GM10266 (cell line): ENCODE measurements at regions not wholly inside any gene's neighbourhood (a gene's known extent, or its start where the extent isn't known, plus 50 kb on each side); places are given as distances from the start of the nearest gene placed in this dataset.
"Not testable (repeated sequence)": the region's sequence is repeated elsewhere in the genome, so short reads cannot be mapped to it uniquely, and the experiment has no call there.

Source experiments
- DNase-seq: peaks from one replicate; pipeline ENCODE4 v3.0.0; 2012; ENCODE audit errors: extremely low spot score
- TF ChIP-seq, protein P1 (sequence below): IDR thresholded peaks from 2 replicates; pipeline ENCODE4 v1.5.1; 2012; ENCODE audit warnings: mild to moderate bottlenecking, low read depth; ENCODE audit not compliant: control insufficient read depth, insufficient read depth; ENCODE audit errors: missing control alignments

DNA sequence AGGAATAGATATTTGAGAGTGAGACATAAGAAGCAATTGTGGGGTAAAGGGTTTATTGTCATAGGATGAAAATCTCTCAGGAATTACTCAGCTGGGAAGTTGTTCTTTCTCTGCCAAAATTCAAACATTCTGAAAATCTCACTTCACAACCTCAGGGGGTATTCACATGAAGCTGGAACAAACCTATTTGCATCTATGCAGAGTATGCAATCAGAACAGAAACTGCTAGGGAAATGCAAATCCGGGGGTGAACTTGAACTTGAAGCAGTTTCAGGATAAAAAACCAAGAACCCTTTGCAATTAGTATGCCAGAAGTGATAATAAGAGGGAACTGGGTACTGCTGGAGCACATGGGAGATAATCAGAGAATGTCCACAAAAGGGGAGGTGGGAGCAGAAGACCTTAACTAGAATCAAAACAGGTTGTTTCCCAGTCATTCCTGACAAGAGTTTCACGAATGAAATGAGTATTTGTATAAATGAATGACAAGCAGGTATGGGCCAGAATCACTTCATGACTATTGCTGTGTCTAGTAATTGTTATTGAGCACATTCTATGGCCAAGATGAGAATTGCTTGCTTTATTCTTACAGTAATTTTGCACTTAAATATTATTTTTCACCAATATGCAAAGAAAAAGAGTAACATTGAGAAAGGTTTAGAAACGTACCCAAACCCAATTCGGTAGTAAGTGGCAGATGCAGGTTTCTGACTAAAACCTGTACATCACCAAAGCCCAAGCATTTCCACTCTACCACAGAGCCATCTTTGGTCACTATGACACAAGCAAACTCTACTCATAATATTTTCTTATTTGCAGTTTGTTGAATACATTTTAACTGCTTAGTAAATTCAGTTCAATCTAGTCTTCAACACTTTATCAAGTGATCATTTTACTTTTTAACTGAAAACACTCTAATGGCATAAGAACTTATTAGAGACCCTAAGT is 61.8 kb upstream of the UBASH3B start:
- TF ChIP-seq, protein P1, sequence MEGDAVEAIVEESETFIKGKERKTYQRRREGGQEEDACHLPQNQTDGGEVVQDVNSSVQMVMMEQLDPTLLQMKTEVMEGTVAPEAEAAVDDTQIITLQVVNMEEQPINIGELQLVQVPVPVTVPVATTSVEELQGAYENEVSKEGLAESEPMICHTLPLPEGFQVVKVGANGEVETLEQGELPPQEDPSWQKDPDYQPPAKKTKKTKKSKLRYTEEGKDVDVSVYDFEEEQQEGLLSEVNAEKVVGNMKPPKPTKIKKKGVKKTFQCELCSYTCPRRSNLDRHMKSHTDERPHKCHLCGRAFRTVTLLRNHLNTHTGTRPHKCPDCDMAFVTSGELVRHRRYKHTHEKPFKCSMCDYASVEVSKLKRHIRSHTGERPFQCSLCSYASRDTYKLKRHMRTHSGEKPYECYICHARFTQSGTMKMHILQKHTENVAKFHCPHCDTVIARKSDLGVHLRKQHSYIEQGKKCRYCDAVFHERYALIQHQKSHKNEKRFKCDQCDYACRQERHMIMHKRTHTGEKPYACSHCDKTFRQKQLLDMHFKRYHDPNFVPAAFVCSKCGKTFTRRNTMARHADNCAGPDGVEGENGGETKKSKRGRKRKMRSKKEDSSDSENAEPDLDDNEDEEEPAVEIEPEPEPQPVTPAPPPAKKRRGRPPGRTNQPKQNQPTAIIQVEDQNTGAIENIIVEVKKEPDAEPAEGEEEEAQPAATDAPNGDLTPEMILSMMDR, result no peak
- DNase-seq, result no peak

DNA sequence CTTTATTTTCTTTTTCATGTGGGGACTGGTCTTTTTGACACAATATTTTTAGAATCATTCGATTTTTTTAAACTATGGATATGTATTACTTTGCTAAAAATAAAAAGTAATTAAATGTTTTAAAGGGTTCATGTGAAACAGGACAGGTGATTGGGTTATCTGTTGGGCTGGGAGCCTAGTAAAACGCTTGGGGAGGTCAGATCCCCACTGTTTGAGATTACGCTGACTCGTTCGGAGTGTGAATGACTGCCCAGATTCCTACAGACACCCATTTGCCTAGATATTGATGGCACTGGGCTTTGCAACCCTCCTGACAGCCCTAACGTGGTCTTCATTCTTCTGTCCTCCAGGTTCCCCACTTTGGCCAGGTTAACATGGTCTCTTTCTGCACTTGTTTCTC is 62.9 kb upstream of the UBASH3B start:
- TF ChIP-seq, protein P1, result no peak
- no peak for DNase-seq

DNA sequence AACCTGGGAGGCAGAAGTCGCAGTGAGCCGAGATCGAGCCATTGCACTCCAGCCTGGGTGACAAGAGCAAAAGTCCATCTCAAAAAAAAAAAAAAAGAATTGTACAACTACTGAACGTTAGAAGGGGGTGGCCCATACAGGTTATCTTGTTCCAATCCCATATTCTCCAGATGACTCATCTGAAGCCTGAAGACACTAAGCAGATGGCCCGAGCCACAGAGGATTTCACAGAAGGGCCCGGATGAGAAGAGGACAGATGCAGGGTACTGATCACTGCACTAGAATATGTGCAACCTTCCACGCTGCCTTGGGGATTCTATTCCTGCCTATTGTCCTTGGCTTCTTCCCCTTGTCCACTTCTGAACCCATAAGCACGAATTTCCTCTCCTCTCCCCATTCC is 70.9 kb upstream of the UBASH3B start:
- DNase-seq, result no peak
- TF ChIP-seq, protein P1, result no peak

GRCh38 chr11:122580071-122580470 is 75.5 kb upstream of the UBASH3B start:
- not testable (repeated sequence) for DNase-seq

DNA sequence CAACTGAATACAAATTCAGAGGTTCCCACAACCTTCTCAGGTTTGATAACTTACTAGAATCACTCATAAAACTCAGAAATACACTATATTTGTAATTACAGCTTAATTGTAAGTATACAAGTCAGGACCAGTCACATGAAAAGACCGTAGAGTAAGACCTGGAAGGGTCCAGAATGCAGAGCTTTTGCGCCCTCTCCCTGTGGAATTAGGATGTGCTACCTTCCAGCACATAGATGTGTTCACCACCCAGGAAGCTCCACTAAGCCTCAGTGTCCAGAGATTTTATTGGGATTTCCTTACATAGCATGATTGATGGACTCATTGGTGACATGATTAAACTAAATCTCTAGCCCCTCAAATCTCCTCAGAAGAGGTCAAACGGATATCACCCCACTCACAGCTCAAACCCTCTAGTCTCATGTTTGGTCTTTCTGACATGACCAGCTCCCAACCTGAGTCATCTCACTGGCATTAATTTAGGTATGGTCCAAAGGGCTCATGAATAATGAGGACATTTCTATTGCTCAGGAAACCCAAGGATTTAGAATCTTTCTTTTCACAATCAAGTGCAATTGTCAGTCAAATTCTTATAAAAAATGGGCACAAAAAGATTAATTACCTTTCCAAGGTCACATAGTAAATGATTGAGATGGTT is 77.2 kb upstream of the UBASH3B start:
- no peak for DNase-seq
- TF ChIP-seq, protein P1, result no peak

DNA sequence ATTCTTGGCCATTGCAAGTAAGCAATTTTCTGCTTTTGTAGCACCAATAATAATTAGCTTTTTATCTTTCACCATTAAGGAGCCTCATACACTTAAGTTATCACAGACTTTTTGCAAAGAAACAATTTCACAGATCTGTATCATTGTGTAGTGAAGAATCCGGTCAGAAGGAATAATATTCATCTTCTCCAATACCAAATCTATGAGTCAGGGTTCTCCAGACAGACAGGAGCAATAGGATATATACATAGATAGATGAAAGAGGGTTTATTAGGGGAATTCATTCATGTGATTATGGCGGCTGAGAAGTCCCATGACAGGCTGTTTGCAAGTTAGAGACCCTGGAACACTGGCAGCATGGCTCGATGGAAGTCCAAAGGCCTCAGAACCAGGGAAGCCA is 82.9 kb upstream of the UBASH3B start:
- TF ChIP-seq, protein P1, result no peak
- no peak for DNase-seq

DNA sequence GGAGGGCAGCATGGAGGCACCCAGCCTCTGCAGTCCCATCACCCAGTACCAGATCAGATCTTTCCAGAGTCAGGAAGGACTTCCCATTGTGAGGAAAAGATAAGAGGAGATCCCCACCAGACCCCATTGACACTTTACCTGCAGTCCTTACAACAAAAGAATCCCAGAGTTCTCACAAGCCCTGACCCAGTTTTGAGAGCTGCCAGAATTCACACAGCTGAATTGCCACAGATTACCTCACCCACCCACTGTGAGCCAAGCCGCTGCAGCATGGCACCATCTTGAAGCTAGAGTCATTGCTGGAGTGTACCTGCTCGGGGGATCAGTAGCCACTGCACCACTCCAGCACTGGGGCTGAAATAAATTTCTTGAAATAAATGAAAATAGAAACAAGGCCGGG is 91.8 kb upstream of the UBASH3B start:
- no peak for DNase-seq
- TF ChIP-seq, protein P1, result no peak
